ENCODE measurements at regions not wholly inside any gene's neighbourhood (a gene's known extent, or its start where the extent isn't known, plus 50 kb on each side); places are given as distances from the start of the nearest gene placed in this dataset.
"Not testable (repeated sequence)": the region's sequence is repeated elsewhere in the genome, so short reads cannot be mapped to it uniquely, and the experiment has no call there.

GRCh38 chr13:105702441-105702840, 833.0 kb downstream of the EFNB2 start:
- no peak for DNase-seq (ENCODE audit: low read depth in 3 of 3)

DNA sequence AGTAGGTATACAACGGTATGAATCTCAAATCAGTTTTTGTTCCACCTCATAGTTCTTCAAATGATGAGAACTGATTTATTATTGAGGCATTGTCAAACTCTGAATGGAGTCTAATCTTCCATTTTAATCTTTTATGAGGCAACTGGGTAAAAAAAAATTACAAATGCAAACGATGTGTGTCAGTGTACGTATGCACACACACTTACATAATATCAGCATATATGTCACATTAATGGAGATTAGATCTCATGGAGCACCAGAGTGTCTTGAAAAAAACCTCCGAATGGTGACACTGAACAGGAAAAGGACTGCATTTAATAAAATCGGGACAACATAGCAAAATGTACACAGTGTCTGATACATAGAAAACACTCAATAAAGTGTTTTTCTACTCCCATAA, 842.7 kb downstream of the EFNB2 start:
- no peak for DNase-seq (ENCODE audit: low read depth in 3 of 3)

GRCh38 chr13:105684216-105684615, 851.2 kb downstream of the EFNB2 start:
- no peak for DNase-seq (ENCODE audit: low read depth in 3 of 3)

GRCh38 chr13:105679838-105680237, 855.6 kb downstream of the EFNB2 start:
- no peak for DNase-seq (ENCODE audit: low read depth in 3 of 3)

DNA sequence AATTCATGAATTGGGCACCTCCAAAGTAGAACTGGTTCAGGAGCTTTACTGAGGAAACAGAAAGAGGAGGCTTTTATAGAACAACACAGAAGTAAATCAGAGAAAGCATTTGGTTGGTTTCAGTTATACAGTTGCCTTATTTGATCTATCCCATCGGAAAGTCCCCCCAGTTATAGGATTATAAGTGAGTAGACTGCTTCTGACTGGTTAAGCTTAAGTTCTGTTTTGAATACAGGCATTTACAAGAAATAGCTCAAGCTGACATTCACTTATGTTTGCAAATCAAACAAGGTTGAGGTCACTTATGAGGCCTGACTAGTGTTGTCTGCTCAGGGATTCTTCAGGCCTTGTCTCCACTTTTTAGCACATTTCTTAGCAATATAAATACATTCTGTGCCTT, 857.4 kb downstream of the EFNB2 start:
- DNase-seq (ENCODE audit: low read depth in 3 of 3) = no peak

DNA sequence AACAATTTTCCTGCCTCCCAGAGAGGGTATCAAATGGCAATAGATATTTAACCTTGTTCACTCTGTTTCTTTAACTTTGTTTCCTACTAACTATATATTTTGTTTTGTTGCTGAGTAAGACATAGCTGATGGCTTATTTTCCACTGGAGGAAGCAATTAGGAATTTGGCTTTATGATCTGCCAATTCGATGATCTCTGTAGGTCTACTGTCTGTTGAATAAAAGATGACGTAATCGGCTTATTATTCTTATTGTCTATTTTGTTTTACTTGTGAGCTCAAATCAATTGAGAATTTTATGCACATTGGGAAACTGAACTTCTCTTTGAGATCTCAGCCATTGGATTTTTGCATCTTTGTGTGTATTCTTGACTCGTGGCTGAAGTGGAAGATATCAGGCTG, 862.6 kb downstream of the EFNB2 start:
- DNase-seq (ENCODE audit: low read depth in 3 of 3) = no peak

DNA sequence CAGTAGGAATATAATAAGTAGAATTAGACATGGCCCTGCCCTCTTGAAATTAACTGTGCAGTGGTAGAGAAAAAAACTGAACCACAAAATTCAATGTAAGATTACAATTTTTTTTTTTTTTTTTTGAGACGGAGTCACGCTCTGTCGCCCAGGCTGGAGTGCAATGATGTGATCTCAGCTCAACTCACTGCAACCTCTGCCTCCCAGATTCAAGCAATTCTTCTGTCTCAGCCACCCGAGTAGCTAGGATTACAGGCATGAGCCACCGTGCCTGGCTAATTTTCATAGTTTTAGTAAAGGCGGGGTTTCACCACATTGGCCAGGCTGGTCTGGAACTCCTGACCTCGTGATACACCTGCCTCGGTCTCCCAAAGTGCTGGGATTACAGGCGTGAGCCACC, 864.3 kb downstream of the EFNB2 start:
- not testable (repeated sequence) for DNase-seq (ENCODE audit: low read depth in 3 of 3)

DNA sequence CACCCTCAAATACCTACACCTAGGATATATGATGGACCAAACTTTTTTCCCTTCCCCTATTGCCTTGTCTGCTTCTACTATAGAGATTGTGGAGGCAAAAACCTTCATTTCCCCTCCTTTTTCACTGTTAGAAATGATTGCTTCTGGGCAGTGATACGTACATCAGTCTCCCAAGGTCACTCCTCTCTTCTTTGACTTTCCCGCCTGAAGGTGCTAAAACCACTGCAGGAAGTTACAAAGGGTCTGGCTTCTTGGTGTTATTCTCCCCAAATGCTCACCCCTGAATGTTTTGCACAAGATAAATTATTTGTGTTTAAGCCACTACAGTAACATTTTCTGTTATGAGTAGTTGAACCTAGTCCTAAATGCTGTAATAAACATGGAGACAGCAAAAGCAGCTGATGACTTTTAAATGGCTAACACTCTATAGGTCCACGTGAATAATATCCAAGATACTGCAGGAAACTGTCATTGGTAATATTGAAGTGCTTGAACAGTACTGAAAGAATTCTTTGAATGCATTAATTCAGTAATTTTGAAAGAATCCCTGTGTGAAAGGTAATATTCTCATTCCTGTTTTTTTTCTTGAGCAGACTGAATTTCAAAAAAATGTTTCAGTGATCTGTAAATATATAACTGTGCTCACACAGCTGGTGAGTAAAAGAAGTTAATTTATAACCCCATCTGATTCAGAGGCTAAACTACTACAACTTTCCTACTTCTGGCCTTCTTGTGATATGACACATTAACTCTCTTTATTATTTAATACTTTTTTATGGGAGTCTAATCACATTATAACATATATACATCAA, 865.1 kb downstream of the EFNB2 start:
- DNase-seq (ENCODE audit: low read depth in 3 of 3) = no peak

- DNase-seq (ENCODE audit: low read depth in 3 of 3) = no peak
These were observed 870.2 kb downstream of the EFNB2 start for GRCh38 chr13:105665284-105665683.

DNA sequence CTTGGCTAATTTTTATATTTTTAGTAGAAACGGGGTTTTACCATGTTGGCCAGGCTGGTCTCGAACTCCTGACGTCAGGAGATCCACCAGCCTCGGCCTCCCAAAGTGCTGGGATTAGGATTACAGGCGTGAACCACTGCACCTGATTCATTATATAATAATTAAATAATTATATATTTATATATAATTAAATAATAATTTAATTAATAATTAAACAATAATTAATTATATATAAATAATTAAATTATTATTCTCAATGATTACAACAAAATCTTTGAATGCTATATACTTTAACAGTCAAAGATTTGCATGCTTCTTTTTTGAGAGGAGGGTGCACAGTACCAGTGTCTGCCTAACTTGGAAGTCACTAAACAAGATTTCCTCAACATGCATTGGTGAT, 872.3 kb downstream of the EFNB2 start:
- DNase-seq (ENCODE audit: low read depth in 3 of 3) = no peak

DNA sequence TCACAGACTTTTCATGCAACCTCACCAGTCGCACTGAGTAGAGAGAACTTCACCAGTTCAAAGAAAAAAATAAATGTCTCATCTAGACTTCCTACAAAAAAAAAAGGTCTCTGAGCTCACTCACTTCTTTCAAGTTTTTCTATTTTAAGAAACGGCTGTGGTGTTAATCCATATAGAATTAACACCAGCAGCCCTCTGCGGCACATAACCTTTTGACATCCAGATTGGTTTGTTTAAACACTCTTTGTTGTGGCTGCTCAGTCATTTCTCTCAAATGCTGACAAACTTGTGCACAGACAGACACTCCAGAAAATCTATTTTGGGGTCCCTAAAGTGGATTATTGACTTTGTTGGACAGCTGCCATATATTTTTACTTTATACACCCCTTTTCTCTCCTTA, 874.9 kb downstream of the EFNB2 start:
- DNase-seq (ENCODE audit: low read depth in 3 of 3) = no peak

DNA sequence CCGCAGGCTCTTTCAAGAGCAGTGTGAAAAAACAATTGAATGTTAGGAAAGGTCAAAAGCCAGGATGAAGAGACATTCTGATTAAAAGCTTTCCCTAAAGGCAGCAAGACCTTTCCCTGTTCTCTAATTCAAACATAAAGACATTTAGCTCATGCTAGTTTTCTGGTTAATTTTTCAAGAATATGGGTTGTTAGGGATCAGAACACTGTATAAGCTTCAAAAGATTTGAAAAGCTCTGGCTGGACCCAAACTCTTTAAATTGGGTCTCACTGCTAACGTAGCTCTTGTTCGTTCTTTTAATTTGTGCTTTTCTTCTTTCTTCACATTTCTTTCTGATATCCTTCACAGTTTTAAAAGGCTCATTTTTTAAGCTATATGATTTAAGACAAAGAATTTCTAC, 877.0 kb downstream of the EFNB2 start:
- DNase-seq (ENCODE audit: low read depth in 3 of 3) = no peak

DNA sequence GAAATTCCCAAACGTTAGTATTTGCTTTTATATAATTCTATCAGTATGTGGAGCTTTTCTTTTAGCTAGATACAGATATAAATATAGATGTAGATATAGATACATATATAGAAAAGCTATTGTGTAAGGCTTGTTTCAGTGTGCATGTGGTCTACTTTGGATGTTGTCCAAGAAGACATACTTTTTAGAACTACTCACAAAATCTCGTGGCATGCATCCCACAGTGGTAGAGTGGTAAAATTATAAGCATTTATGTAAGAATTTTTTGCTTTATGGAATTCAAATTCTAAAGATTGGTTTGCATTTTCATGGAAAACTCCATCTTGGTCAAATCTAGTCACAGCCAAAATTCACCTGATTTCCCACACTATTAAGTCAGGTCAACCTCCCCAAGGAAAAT, 880.4 kb downstream of the EFNB2 start:
- DNase-seq (ENCODE audit: low read depth in 3 of 3) = no peak

GRCh38 chr13:105643966-105644365, 891.5 kb downstream of the EFNB2 start:
- DNase-seq (ENCODE audit: low read depth in 3 of 3) = no peak

DNA sequence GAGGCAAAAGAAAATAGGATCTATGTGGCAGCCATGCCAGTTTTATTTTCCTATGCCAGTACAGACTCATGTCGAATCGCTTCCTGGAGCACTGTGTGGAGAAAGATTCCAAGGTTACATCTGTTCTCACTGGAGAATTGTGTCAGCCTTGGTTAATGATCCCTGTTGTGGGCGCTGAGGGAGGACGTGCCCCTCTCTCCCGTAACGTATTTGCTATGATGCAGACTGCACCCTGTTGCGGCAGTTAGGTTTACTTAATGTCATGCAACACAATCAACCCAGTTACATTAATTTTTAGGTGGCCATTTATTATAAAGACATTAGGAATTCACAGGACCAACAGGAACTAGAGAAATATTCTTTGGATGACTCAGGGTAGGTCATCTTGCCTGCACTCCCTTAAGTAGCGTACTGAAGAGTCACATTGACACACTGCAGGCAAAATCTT, 892.9 kb downstream of the EFNB2 start:
- DNase-seq (ENCODE audit: low read depth in 3 of 3) = no peak

DNA sequence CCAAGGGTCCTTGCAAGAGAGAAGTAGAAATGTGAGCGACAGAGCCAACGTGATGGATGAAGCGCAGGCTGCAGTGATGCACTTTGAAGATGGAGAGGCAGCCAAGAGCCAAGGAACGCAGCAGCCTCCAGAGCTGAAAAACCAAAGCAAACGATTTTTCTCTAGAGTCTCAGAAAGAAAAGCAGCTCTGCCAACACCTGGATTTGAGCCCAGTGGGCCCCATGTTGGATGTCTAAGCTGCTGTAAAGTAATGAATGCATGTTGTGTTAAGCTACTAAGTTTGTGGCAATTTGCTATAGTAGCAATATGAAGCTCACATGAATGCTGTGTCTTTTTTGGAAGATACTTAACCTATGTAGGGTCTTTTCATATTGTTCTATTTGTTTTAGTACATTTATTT, 894.3 kb downstream of the EFNB2 start:
- no peak for DNase-seq (ENCODE audit: low read depth in 3 of 3)

GRCh38 chr13:105638426-105638825, 897.0 kb downstream of the EFNB2 start:
- no peak for DNase-seq (ENCODE audit: low read depth in 3 of 3)

- DNase-seq (ENCODE audit: low read depth in 3 of 3) = no peak
These were observed 901.4 kb downstream of the EFNB2 start for GRCh38 chr13:105634059-105634458.

DNA sequence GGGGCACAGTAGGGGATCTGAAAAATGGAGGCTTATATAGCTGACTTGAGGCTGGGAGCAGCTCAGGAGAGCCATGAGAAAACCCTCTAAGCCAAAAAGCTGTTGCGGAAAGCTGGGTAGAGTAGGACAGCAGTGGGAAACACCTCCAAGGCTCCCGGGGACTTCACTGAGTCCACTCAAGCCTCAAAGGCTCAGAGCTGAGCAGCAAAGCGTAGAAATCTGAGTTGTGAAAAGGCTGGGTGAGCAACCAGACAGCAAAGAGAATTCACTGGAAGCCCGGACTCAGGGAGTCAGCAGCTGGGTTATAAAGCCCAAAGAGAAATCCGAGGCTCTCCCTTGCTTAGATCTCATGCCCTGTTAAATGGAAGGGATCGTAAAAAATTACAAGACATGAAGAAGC, 905.0 kb downstream of the EFNB2 start:
- no peak for DNase-seq (ENCODE audit: low read depth in 3 of 3)

DNA sequence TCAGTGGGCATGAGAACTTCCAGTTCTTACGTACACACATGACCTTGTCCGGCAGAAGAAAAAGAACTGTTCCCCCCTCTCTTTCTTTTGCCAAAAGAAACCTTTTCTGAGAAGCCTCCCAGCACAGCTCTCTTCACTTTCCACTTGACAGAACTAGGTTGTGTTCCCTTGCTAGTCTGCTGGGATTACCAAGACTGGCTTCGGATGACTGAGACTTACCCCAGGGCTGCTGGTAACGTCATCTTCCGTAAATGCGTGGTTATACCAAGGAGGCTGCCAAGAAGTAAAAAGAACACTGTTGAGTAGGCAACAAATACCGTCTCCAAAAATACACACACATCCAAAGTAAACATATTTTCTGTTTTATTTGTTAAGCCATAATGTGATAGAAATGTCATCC, 908.2 kb downstream of the EFNB2 start:
- DNase-seq (ENCODE audit: low read depth in 3 of 3) = no peak

GRCh38 chr13:105625691-105626090, 909.8 kb downstream of the EFNB2 start:
- no peak for DNase-seq (ENCODE audit: low read depth in 3 of 3)

- no peak for DNase-seq (ENCODE audit: low read depth in 3 of 3)
These were observed 919.0 kb downstream of the EFNB2 start for GRCh38 chr13:105616333-105617075.

DNA sequence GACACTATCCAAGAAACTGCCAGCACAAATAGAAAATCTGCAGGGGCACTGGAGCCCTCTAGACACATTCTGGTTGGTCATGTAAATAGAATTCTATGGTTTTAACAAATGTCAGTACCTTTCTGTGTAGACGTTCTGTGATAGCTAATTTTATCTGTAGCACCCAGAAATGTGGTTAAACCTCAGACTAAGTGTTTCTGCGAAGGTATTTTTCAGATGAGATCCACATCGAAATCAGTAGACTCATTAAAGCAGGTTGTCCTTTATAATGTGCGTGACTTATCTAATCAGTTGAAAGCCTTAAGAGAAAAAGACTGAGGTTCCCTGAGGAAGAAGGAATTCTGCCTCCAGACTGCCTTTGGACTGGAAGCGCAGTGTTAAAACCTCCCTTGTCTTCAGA, 922.9 kb downstream of the EFNB2 start:
- DNase-seq (ENCODE audit: low read depth in 3 of 3) = no peak

Data from stimulated activated CD4-positive, alpha-beta T cell treated with anti-CD3 and anti-CD28 coated beads, TNF-alpha, amount 100 ng/mL, for 48 hours (primary cell).